Keratinocyte (primary cell): ENCODE measurements at regions not wholly inside any gene's neighbourhood (a gene's known extent, or its start where the extent isn't known, plus 50 kb on each side); places are given as distances from the start of the nearest gene placed in this dataset.

Experiments used
- DNase-seq: peaks from one replicate; pipeline ENCODE4 v3.0.0-alpha.2; 2011; ENCODE audit warnings: low read depth, missing footprints, low spot score
- FAIRE-seq: peaks from 2 replicates; lab custom pipeline; 2011; peaks lifted over from hg19 to GRCh38; lab: Jason Lieb, UNC
- H2AFZ ChIP-seq: 2 replicates; pipeline ENCODE4 v1.6.0; 2012; ENCODE audit warnings: low read length, control low read depth, inconsistent platforms; ENCODE audit not compliant: control insufficient read depth
- H3K27ac ChIP-seq: 2 replicates; pipeline ENCODE4 v1.5.1; 2011; ENCODE audit warnings: low read length; ENCODE audit not compliant: control insufficient read depth, insufficient read depth
- H3K27me3 ChIP-seq: 3 replicates; pipeline ENCODE4 v1.6.0; 2011; ENCODE audit warnings: low read length; ENCODE audit not compliant: control insufficient read depth, insufficient read depth; ENCODE audit errors: extremely low read depth
- H3K36me3 ChIP-seq, 2 experiments: 2 replicates in 1 of 2; 3 replicates in 1 of 2; pipeline ENCODE4 v1.5.1; 2011; ENCODE audit warnings: low read length in 2 of 2, mild to moderate bottlenecking in 1 of 2; ENCODE audit not compliant: control insufficient read depth in 2 of 2, insufficient read depth in 2 of 2; ENCODE audit errors: extremely low read depth in 1 of 2
- H3K4me1 ChIP-seq: 3 replicates; pipeline ENCODE4 v1.5.1; 2011; ENCODE audit warnings: low read length; ENCODE audit not compliant: control insufficient read depth, insufficient read depth; ENCODE audit errors: extremely low read depth
- H3K4me2 ChIP-seq: 3 replicates; pipeline ENCODE4 v1.6.0; 2011; ENCODE audit warnings: low read depth, low read length; ENCODE audit not compliant: control insufficient read depth, insufficient read depth; ENCODE audit errors: extremely low read depth
- H3K4me3 ChIP-seq, 3 experiments: fragments of 200-600 bp in 1 of 3; sonication (generic) in 1 of 3; 2 replicates in 2 of 3; 3 replicates in 1 of 3; pipeline ENCODE4 v1.5.1; 2011 to 2016; ENCODE audit warnings: low read length in 3 of 3, mild to moderate bottlenecking in 3 of 3, control low read depth in 2 of 3, inconsistent platforms in 1 of 3, low read depth in 1 of 3, mixed read lengths in 1 of 3, mixed run types in 1 of 3, moderate library complexity in 1 of 3; ENCODE audit not compliant: control insufficient read depth in 2 of 3, insufficient read depth in 2 of 3; ENCODE audit errors: extremely low read depth in 1 of 3
- H3K79me2 ChIP-seq: 2 replicates; pipeline ENCODE4 v1.6.0; 2012; ENCODE audit warnings: low read length; ENCODE audit not compliant: control insufficient read depth, insufficient read depth
- H3K9ac ChIP-seq: 3 replicates; pipeline ENCODE4 v1.6.0; 2011; ENCODE audit warnings: low read length; ENCODE audit not compliant: control insufficient read depth, insufficient read depth; ENCODE audit errors: extremely low read depth
- H3K9me1 ChIP-seq: 3 replicates; pipeline ENCODE4 v1.6.0; 2011; ENCODE audit warnings: low read length; ENCODE audit not compliant: control insufficient read depth, insufficient read depth; ENCODE audit errors: extremely low read depth
- H3K9me3 ChIP-seq: 2 replicates; pipeline ENCODE4 v1.5.1; 2012; ENCODE audit warnings: low read depth, low read length; ENCODE audit not compliant: control insufficient read depth
- H4K20me1 ChIP-seq: 3 replicates; pipeline ENCODE4 v1.6.0; 2011; ENCODE audit warnings: low read length; ENCODE audit not compliant: control insufficient read depth, insufficient read depth; ENCODE audit errors: extremely low read depth
- CTCF ChIP-seq, 3 experiments: IDR thresholded peaks in 1 of 3; conservative IDR thresholded peaks in 1 of 3; optimal IDR thresholded peaks in 1 of 3; 2 replicates in 2 of 3; 3 replicates in 1 of 3; pipeline versions ENCODE3 to v1.5.1; 2011; ENCODE audit warnings: low read length in 3 of 3, mild to moderate bottlenecking in 3 of 3, moderate library complexity in 2 of 3, control low read depth in 1 of 3, inconsistent platforms in 1 of 3; ENCODE audit not compliant: insufficient read depth in 2 of 3; ENCODE audit errors: extremely low read depth in 1 of 3
- EZH2 ChIP-seq: IDR thresholded peaks from one replicate; pipeline ENCODE4 v1.6.1; 2012; ENCODE audit warnings: inconsistent platforms, mild to moderate bottlenecking, low read length, moderate library complexity
- dilution Hi-C: fragments of 300-500 bp; cut with MboI; formaldehyde crosslinking; loops from one replicate; pipeline ENCODE4 v1.7.0; 2020; ENCODE audit warnings: low sequenced_read_pairs; ENCODE audit not compliant: extremely low pct_ligation_motif_present

- Histone ChIP-seq H3K4me2 (no peak overlapping the region), H3K9me3 (no peaks in the 10 kb centered on the region), H2AFZ (no peak overlapping the region), H3K27ac (no peak overlapping the region), H3K79me2 (no peaks in the 10 kb centered on the region), H3K9ac (no peak overlapping the region), H3K4me1 (no peaks in the 10 kb centered on the region), H4K20me1 (no peaks in the 10 kb centered on the region), H3K4me3 (no peak overlapping the region), H3K27me3 (no peaks in the 10 kb centered on the region), H3K9me1 (no peaks in the 10 kb centered on the region), H3K36me3 (no peaks in the 10 kb centered on the region)
- dilution Hi-C loops = no loop called here
- no peak for TF ChIP-seq CTCF (optimal IDR thresholded peaks at IDR 0.05 in 1 of 3, IDR thresholded peaks at IDR 0.05 in 1 of 3, conservative IDR thresholded peaks at IDR 0.05 in 1 of 3; ENCODE audit: extremely low read depth in 1 of 3, insufficient read depth in 2 of 3, low read length in 3 of 3)
- TF ChIP-seq EZH2 = no peak
- DNase-seq (no peak), FAIRE-seq (no peak)
Measured at GRCh38 chr3:163382183-163382582, 1696.1 kb downstream of the SI start.

- Histone ChIP-seq H3K9ac (no peak overlapping the region), H3K4me3 (no peak overlapping the region), H3K79me2 (no peaks in the 10 kb centered on the region), H3K9me3 (no peaks in the 10 kb centered on the region), H3K27ac (no peak overlapping the region), H3K27me3 (no peaks in the 10 kb centered on the region), H3K36me3 (no peaks in the 10 kb centered on the region), H4K20me1 (no peaks in the 10 kb centered on the region), H2AFZ (no peak overlapping the region), H3K9me1 (no peaks in the 10 kb centered on the region), H3K4me1 (no peaks in the 10 kb centered on the region), H3K4me2 (no peak overlapping the region)
- no peak for DNase-seq
- TF ChIP-seq EZH2 (no peak), CTCF (optimal IDR thresholded peaks at IDR 0.05 in 1 of 3, IDR thresholded peaks at IDR 0.05 in 1 of 3, conservative IDR thresholded peaks at IDR 0.05 in 1 of 3; ENCODE audit: extremely low read depth in 1 of 3, insufficient read depth in 2 of 3, low read length in 3 of 3) (no peak)
- dilution Hi-C loops = no loop called here
- FAIRE-seq = no peak
Measured at GRCh38 chr3:163368168-163368567, 1710.1 kb downstream of the SI start.
